ENCODE measurements at regions not wholly inside any gene's neighbourhood (a gene's known extent, or its start where the extent isn't known, plus 50 kb on each side); places are given as distances from the start of the nearest gene placed in this dataset.

DNA sequence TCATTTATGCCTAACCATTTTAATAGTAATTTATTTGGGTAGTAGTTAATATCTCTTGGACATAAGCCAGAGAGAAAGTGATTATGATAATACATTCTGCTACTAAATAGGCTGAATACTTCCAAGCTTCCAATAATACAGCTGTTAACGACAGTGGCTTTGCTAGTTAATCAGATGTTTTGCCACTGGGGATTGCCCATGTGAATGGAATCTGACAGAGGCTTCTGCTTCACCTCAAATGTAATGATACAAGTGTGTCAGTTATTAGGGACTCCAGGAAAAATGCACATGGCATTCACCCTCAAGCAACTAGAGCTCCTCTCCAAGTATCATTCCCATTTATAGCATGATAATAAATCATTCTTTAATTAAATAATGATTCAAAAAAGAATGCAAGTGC, 185.0 kb upstream of the TMEFF2 start:
- 90% methylated on average over 1 of the region's 1 CpG for WGBS
- H3K27ac ChIP-seq (ENCODE audit: low read depth, low read length), result no peak overlapping the region
- no peaks in the 10 kb centered on the region for H3K36me3 ChIP-seq (ENCODE audit: insufficient read depth, low read length)
- no peak overlapping the region for H3K4me3 ChIP-seq (ENCODE audit: low read length)
- no peaks in the 10 kb centered on the region for H3K27me3 ChIP-seq (ENCODE audit: insufficient read depth, low read length)
- 0 out of 2 replicates have a peak, but pooled peaks cover 12% of the 10 kb centered on the region for H3K4me1 ChIP-seq (ENCODE audit: insufficient read depth, low read length)
- no peaks in the 10 kb centered on the region for H3K9me3 ChIP-seq (ENCODE audit: insufficient read depth, low read depth, low read length)
- H3K9ac ChIP-seq (ENCODE audit: low read depth, low read length), result no peak overlapping the region

GRCh38 chr2:192377173-192377572, 182.4 kb upstream of the TMEFF2 start:
- Histone ChIP-seq H3K27me3 (ENCODE audit: insufficient read depth, low read length) (no peaks in the 10 kb centered on the region), H3K4me3 (ENCODE audit: low read length) (no peak overlapping the region), H3K36me3 (ENCODE audit: insufficient read depth, low read length) (no peaks in the 10 kb centered on the region), H3K27ac (ENCODE audit: low read depth, low read length) (no peak overlapping the region), H3K9ac (ENCODE audit: low read depth, low read length) (no peak overlapping the region), H3K4me1 (ENCODE audit: insufficient read depth, low read length) (0 out of 2 replicates have a peak, but pooled peaks cover 12% of the 10 kb centered on the region), H3K9me3 (ENCODE audit: insufficient read depth, low read depth, low read length) (no peaks in the 10 kb centered on the region)

GRCh38 chr2:192373754-192374153, 179.0 kb upstream of the TMEFF2 start:
- Histone ChIP-seq H3K27me3 (ENCODE audit: insufficient read depth, low read length) (no peaks in the 10 kb centered on the region), H3K4me1 (ENCODE audit: insufficient read depth, low read length) (no peaks in the 10 kb centered on the region), H3K36me3 (ENCODE audit: insufficient read depth, low read length) (no peaks in the 10 kb centered on the region), H3K9me3 (ENCODE audit: insufficient read depth, low read depth, low read length) (no peaks in the 10 kb centered on the region), H3K9ac (ENCODE audit: low read depth, low read length) (no peak overlapping the region), H3K27ac (ENCODE audit: low read depth, low read length) (no peak overlapping the region), H3K4me3 (ENCODE audit: low read length) (no peak overlapping the region)
- WGBS, result 95% methylated on average over 2 of the region's 2 CpGs

GRCh38 chr2:192373221-192373620, 178.5 kb upstream of the TMEFF2 start:
- no peaks in the 10 kb centered on the region for H3K4me1 ChIP-seq (ENCODE audit: insufficient read depth, low read length)
- no peak overlapping the region for H3K9ac ChIP-seq (ENCODE audit: low read depth, low read length)
- no peaks in the 10 kb centered on the region for H3K9me3 ChIP-seq (ENCODE audit: insufficient read depth, low read depth, low read length)
- H3K36me3 ChIP-seq (ENCODE audit: insufficient read depth, low read length), result no peaks in the 10 kb centered on the region
- H3K27me3 ChIP-seq (ENCODE audit: insufficient read depth, low read length), result no peaks in the 10 kb centered on the region
- H3K4me3 ChIP-seq (ENCODE audit: low read length), result no peak overlapping the region
- H3K27ac ChIP-seq (ENCODE audit: low read depth, low read length), result no peak overlapping the region
- 95% methylated on average over 5 of the region's 6 CpGs for WGBS

DNA sequence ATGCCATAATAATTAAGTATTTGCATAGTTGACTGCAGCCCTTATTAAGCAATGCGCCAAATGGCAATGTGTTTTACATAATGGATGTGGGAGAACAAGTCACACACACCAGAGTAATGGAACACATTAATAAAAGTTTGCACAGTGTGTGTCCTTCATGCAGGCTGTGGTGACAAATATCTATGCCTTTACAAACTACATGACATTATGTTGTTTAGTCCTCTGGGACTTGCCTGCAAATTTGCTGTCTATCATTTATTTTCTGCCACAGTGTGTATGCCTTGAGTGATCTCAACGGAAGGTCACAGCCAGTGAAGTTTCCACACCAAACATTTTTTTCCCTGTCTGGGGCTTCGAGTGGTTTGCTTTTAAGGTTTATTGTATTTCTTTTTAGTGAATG, 175.2 kb upstream of the TMEFF2 start:
- H3K9ac ChIP-seq (ENCODE audit: low read depth, low read length), result no peak overlapping the region
- H3K36me3 ChIP-seq (ENCODE audit: insufficient read depth, low read length), result no peaks in the 10 kb centered on the region
- no peaks in the 10 kb centered on the region for H3K27me3 ChIP-seq (ENCODE audit: insufficient read depth, low read length)
- no peak overlapping the region for H3K4me3 ChIP-seq (ENCODE audit: low read length)
- no peaks in the 10 kb centered on the region for H3K4me1 ChIP-seq (ENCODE audit: insufficient read depth, low read length)
- H3K9me3 ChIP-seq (ENCODE audit: insufficient read depth, low read depth, low read length), result no peaks in the 10 kb centered on the region
- H3K27ac ChIP-seq (ENCODE audit: low read depth, low read length), result no peak overlapping the region
- 96% methylated on average over 2 of the region's 3 CpGs for WGBS

DNA sequence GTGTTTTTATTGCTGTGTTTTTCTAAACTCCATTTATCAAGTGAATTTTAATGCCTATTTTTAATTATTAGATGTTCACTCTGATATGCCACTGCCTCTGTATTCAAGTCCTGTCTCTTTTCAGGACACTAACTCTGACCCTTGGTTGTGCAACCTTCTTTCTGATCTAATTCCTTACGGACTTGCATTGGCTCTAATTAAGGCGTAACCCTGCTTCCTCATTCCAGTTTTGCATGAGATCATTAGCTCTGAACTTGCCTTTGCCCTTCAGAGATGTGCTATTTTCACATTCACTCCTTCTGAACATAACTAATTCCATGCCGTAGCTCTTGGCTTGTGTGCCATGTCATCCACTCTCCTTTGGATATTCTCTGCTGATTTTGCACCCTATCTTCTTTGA, 162.5 kb upstream of the TMEFF2 start:
- H3K27ac ChIP-seq (ENCODE audit: low read depth, low read length), result no peak overlapping the region
- H3K9me3 ChIP-seq (ENCODE audit: insufficient read depth, low read depth, low read length), result no peaks in the 10 kb centered on the region
- WGBS, result 92% methylated on average over 3 of the region's 3 CpGs
- no peak overlapping the region for H3K9ac ChIP-seq (ENCODE audit: low read depth, low read length)
- no peaks in the 10 kb centered on the region for H3K4me1 ChIP-seq (ENCODE audit: insufficient read depth, low read length)
- H3K4me3 ChIP-seq (ENCODE audit: low read length), result no peak overlapping the region
- no peaks in the 10 kb centered on the region for H3K27me3 ChIP-seq (ENCODE audit: insufficient read depth, low read length)
- H3K36me3 ChIP-seq (ENCODE audit: insufficient read depth, low read length), result no peaks in the 10 kb centered on the region

- Histone ChIP-seq H3K9ac (ENCODE audit: low read depth, low read length) (no peak overlapping the region), H3K4me1 (ENCODE audit: insufficient read depth, low read length) (no peaks in the 10 kb centered on the region), H3K9me3 (ENCODE audit: insufficient read depth, low read depth, low read length) (no peaks in the 10 kb centered on the region), H3K27ac (ENCODE audit: low read depth, low read length) (no peak overlapping the region), H3K36me3 (ENCODE audit: insufficient read depth, low read length) (no peaks in the 10 kb centered on the region), H3K27me3 (ENCODE audit: insufficient read depth, low read length) (no peaks in the 10 kb centered on the region), H3K4me3 (ENCODE audit: low read length) (no peak overlapping the region)
- WGBS, result 84% methylated on average over 2 of the region's 3 CpGs
These were observed 159.9 kb upstream of the TMEFF2 start for GRCh38 chr2:192354512-192355244.

- Histone ChIP-seq H3K4me3 (ENCODE audit: low read length) (no peak overlapping the region), H3K27me3 (ENCODE audit: insufficient read depth, low read length) (no peaks in the 10 kb centered on the region), H3K9me3 (ENCODE audit: insufficient read depth, low read depth, low read length) (no peaks in the 10 kb centered on the region), H3K36me3 (ENCODE audit: insufficient read depth, low read length) (no peaks in the 10 kb centered on the region), H3K9ac (ENCODE audit: low read depth, low read length) (no peak overlapping the region), H3K4me1 (ENCODE audit: insufficient read depth, low read length) (no peaks in the 10 kb centered on the region), H3K27ac (ENCODE audit: low read depth, low read length) (no peak overlapping the region)
- WGBS, result 89% methylated on average over 2 of the region's 3 CpGs
These were observed 152.8 kb upstream of the TMEFF2 start for GRCh38 chr2:192347542-192347941.

DNA sequence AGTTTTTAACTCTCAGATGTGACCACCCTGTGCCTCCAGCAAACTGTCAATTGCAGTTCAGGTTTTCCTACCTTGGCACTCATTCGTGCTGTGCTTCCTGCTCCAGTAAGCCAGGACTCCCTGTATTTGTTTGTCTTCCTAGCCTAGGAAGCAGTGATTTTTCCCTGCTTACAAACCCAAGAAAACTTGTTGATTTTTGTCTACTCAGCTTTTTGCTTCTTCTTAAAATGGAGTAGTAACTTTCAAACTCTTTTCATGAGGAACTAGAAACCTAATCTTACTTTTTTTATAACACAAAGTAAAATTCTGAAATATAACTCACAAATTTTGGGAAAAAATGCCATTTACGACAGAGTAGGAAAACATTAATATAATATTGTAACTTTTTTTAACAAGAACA, 150.6 kb upstream of the TMEFF2 start:
- no peaks in the 10 kb centered on the region for H3K27me3 ChIP-seq (ENCODE audit: insufficient read depth, low read length)
- no peak overlapping the region for H3K4me3 ChIP-seq (ENCODE audit: low read length)
- H3K36me3 ChIP-seq (ENCODE audit: insufficient read depth, low read length), result no peaks in the 10 kb centered on the region
- no peak overlapping the region for H3K9ac ChIP-seq (ENCODE audit: low read depth, low read length)
- WGBS, result 84% methylated on average over 1 of the region's 2 CpGs
- no peaks in the 10 kb centered on the region for H3K4me1 ChIP-seq (ENCODE audit: insufficient read depth, low read length)
- no peaks in the 10 kb centered on the region for H3K9me3 ChIP-seq (ENCODE audit: insufficient read depth, low read depth, low read length)
- H3K27ac ChIP-seq (ENCODE audit: low read depth, low read length), result no peak overlapping the region

DNA sequence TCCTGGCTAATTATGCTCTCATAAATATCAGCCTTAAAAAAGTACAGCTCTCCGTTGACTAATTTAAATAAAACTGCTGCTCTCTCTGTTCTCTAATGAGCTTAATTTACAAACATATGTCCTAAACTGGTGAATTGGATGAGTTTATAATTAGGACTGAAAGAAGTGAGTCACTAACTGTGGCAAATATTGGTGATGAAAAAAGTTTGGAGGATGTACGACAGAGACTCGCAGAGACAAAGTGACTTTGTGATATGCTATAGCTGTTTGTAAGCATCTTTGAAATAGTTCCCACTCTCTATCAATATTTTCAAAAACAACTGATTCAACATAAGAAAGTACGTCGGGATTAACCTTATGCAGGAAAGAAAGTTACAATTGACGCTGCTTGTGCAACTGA, 138.9 kb upstream of the TMEFF2 start:
- Histone ChIP-seq H3K27ac (ENCODE audit: low read depth, low read length) (no peak overlapping the region), H3K36me3 (ENCODE audit: insufficient read depth, low read length) (no peaks in the 10 kb centered on the region), H3K4me1 (ENCODE audit: insufficient read depth, low read length) (no peaks in the 10 kb centered on the region), H3K9ac (ENCODE audit: low read depth, low read length) (no peak overlapping the region), H3K9me3 (ENCODE audit: insufficient read depth, low read depth, low read length) (no peaks in the 10 kb centered on the region), H3K4me3 (ENCODE audit: low read length) (no peak overlapping the region), H3K27me3 (ENCODE audit: insufficient read depth, low read length) (no peaks in the 10 kb centered on the region)
- WGBS, result 98% methylated on average over 6 of the region's 6 CpGs

DNA sequence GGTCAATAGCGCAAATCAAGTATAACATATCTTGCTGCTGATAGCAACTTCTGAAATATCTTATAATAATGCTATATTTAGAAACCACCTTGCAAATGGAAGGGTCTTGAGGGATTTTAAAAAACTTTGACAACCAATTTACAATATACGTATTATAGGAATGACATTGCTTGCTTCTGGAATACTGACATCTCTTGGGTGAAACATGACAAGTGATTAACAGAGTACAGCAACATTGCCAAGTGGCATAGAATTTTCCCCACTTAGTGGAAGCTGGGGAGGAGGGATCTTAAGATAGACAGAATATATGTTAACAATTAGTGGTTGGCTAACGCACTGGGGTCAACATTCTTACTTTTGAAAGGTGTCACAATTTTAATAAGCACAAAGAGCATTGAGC, 133.6 kb upstream of the TMEFF2 start:
- Histone ChIP-seq H3K9me3 (ENCODE audit: insufficient read depth, low read depth, low read length) (no peaks in the 10 kb centered on the region), H3K4me3 (ENCODE audit: low read length) (no peak overlapping the region), H3K27me3 (ENCODE audit: insufficient read depth, low read length) (no peaks in the 10 kb centered on the region), H3K27ac (ENCODE audit: low read depth, low read length) (no peak overlapping the region), H3K9ac (ENCODE audit: low read depth, low read length) (no peak overlapping the region), H3K4me1 (ENCODE audit: insufficient read depth, low read length) (no peaks in the 10 kb centered on the region), H3K36me3 (ENCODE audit: insufficient read depth, low read length) (no peaks in the 10 kb centered on the region)
- 95% methylated on average over 3 of the region's 3 CpGs for WGBS

DNA sequence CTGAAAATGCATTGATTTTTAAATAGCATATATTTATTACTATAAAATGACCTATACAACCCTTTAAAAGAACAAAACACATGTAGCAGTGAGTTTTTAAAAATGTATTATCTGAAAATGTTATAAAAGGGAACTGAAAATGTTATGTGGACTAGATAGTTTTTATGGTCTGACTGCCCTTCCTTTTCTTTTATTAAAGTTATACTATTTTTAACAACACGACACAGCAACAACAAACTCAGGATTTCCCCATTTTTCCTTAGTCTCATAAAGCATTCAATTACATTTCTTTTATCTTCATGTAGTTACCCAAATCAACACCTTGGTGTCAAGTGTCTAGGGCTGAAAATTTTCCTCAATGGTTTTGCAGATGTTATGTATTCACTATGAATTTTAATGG, 132.8 kb upstream of the TMEFF2 start:
- Histone ChIP-seq H3K9ac (ENCODE audit: low read depth, low read length) (no peak overlapping the region), H3K27me3 (ENCODE audit: insufficient read depth, low read length) (no peaks in the 10 kb centered on the region), H3K27ac (ENCODE audit: low read depth, low read length) (no peak overlapping the region), H3K4me1 (ENCODE audit: insufficient read depth, low read length) (no peaks in the 10 kb centered on the region), H3K36me3 (ENCODE audit: insufficient read depth, low read length) (no peaks in the 10 kb centered on the region), H3K9me3 (ENCODE audit: insufficient read depth, low read depth, low read length) (no peaks in the 10 kb centered on the region), H3K4me3 (ENCODE audit: low read length) (no peak overlapping the region)
- WGBS, result 86% methylated on average over 1 of the region's 1 CpG
